K562 (cell line): ENCODE measurements at regions not wholly inside any gene's neighbourhood (a gene's known extent, or its start where the extent isn't known, plus 50 kb on each side); places are given as distances from the start of the nearest gene placed in this dataset.

Experiments used
- ATAC-seq: fragments of 200-7000 bp; cut with Tn5 transposase; 3 replicates; pipeline ENCODE4 v1.9.1; 2020; ENCODE audit warnings: moderate library complexity
- BruUV-seq: library from RNA; stranded (reverse); fragments of 400-500 nt; replicated peaks from 2 replicates; lab custom pipeline; 2021; lab: Mats Ljungman, UMichigan
- CTCF ChIA-PET: fragments of 300-600 bp; formaldehyde crosslinking; extraction: SDS; loops from one replicate; lab custom pipeline; 2021; ENCODE audit warnings: low intra/inter-chr PET ratio; lab: Yijun Ruan, JAX
- POLR2A ChIA-PET: fragments of 300-600, 350-650 bp; sonication (Branson Sonifier 250); formaldehyde crosslinking; extraction: SDS; loops from one replicate; lab custom pipeline; 2021; ENCODE audit warnings: antibody characterized with exemption, inconsistent platforms; lab: Yijun Ruan, JAX
- DNase-seq, 4 experiments: peaks; one replicate each; pipeline versions ENCODE4 v3.0.0 to v3.0.0-alpha.2; 2011 to 2018; ENCODE audit warnings: low spot score in 3 of 4, mixed read lengths in 3 of 4; ENCODE audit errors: extremely low read depth in 1 of 4
- FAIRE-seq: peaks from 2 replicates; lab custom pipeline; 2011; peaks lifted over from hg19 to GRCh38; lab: Jason Lieb, UNC
- H2AFZ ChIP-seq: 2 replicates; pipeline ENCODE4 v1.6.0; 2011; ENCODE audit warnings: low read depth, low read length, control low read depth, inconsistent platforms
- H3K27ac ChIP-seq: fragments of 200-600 bp; 3 replicates; pipeline ENCODE4 v1.8.0; 2011; ENCODE audit warnings: low read depth, mild to moderate bottlenecking, control low read depth, inconsistent platforms, low read length, moderate library complexity, mixed read lengths; ENCODE audit errors: extremely low read depth
- H3K27me3 ChIP-seq, 2 experiments: fragments of 300-600 bp in 1 of 2; 2 replicates in 1 of 2; 3 replicates in 1 of 2; pipeline versions ENCODE4 v1.6.0 to v1.8.0; 2011; ENCODE audit warnings: inconsistent platforms in 2 of 2, low read length in 2 of 2, mild to moderate bottlenecking in 1 of 2, mixed read lengths in 1 of 2, moderate library complexity in 1 of 2; ENCODE audit not compliant: control insufficient read depth in 2 of 2, insufficient read depth in 2 of 2
- H3K36me3 ChIP-seq: fragments of 300-600 bp; 3 replicates; pipeline ENCODE4 v1.8.0; 2011; ENCODE audit warnings: mild to moderate bottlenecking, low read length, inconsistent platforms; ENCODE audit not compliant: control insufficient read depth, insufficient read depth
- H3K4me1 ChIP-seq, 2 experiments: fragments of 200-600 bp in 1 of 2; replicated peaks in 1 of 2; 2 replicates in 1 of 2; 3 replicates in 1 of 2; pipeline versions ENCODE4 v1.5.1 to v1.8.0; 2011; ENCODE audit warnings: inconsistent platforms in 2 of 2, low read length in 2 of 2, mild to moderate bottlenecking in 1 of 2, mixed read lengths in 1 of 2, moderate library complexity in 1 of 2; ENCODE audit not compliant: control insufficient read depth in 2 of 2, insufficient read depth in 2 of 2
- H3K4me2 ChIP-seq: 2 replicates; pipeline ENCODE4 v1.6.1; 2011; ENCODE audit warnings: low read length, control low read depth, inconsistent platforms, mixed read lengths; ENCODE audit not compliant: insufficient read depth
- H3K4me3 ChIP-seq: fragments of 200-600 bp; sonication (generic), shearing (Covaris generic); 2 replicates; pipeline ENCODE4 v1.5.1; 2016; ENCODE audit warnings: control low read depth, inconsistent platforms
- H3K79me2 ChIP-seq: fragments of 200-600 bp; 3 replicates; pipeline ENCODE4 v1.8.0; 2011; ENCODE audit warnings: low read length, inconsistent platforms; ENCODE audit not compliant: control insufficient read depth, insufficient read depth
- H3K9ac ChIP-seq, 2 experiments: 2 replicates each; pipeline versions ENCODE4 v1.6.0 to v1.6.1; 2011; ENCODE audit warnings: low read depth in 2 of 2, low read length in 2 of 2, control low read depth in 1 of 2, inconsistent platforms in 1 of 2, mild to moderate bottlenecking in 1 of 2, mixed read lengths in 1 of 2; ENCODE audit not compliant: insufficient read depth in 1 of 2
- H3K9me1 ChIP-seq: one replicate; pipeline ENCODE4 v1.6.0; 2011; ENCODE audit warnings: inconsistent platforms, mild to moderate bottlenecking, low read length, moderate library complexity; ENCODE audit not compliant: control insufficient read depth, insufficient read depth
- H3K9me3 ChIP-seq: replicated peaks from 2 replicates; pipeline ENCODE4 v1.5.1; 2011; ENCODE audit warnings: low read depth, low read length, inconsistent platforms; ENCODE audit not compliant: control insufficient read depth, insufficient read depth
- H4K20me1 ChIP-seq: replicated peaks from 2 replicates; pipeline ENCODE4 v1.6.1; 2011; ENCODE audit warnings: low read length, inconsistent platforms, mixed read lengths; ENCODE audit not compliant: control insufficient read depth, insufficient read depth
- ATF2 ChIP-seq: sonication (generic); formaldehyde crosslinking; IDR thresholded peaks from 2 replicates; pipeline ENCODE4 v1.8.1; 2022; ENCODE audit warnings: missing genetic modification reagents
- CHAMP1 ChIP-seq: fragments of 450-650 bp; IDR thresholded peaks from 2 replicates; pipeline ENCODE4 v1.6.1; 2016; ENCODE audit warnings: mild to moderate bottlenecking
- EWSR1 ChIP-seq: fragments of 450-650 bp; IDR thresholded peaks from 2 replicates; pipeline ENCODE4 v1.6.1; 2018; ENCODE audit warnings: borderline replicate concordance, mild to moderate bottlenecking, low read depth, moderate library complexity; ENCODE audit not compliant: partially characterized antibody
- FOXO4 ChIP-seq: fragments of 450-650 bp; formaldehyde crosslinking; IDR thresholded peaks from 2 replicates; pipeline ENCODE4 v1.4.0; 2020; ENCODE audit warnings: mild to moderate bottlenecking, moderate library complexity
- GATAD2B ChIP-seq: fragments of 450-650 bp; IDR thresholded peaks from 2 replicates; pipeline ENCODE4 v1.6.1; 2017; ENCODE audit warnings: mild to moderate bottlenecking, borderline replicate concordance
- HNRNPK ChIP-seq: fragments of 200-400 bp; formaldehyde crosslinking; IDR thresholded peaks from one replicate; pipeline ENCODE4 v1.6.1; 2018; ENCODE audit warnings: mild to moderate bottlenecking, low read depth, low read length; ENCODE audit not compliant: poor library complexity, severe bottlenecking
- KAT8 ChIP-seq: fragments of 450-650 bp; IDR thresholded peaks from 2 replicates; pipeline ENCODE4 v1.6.1; 2016; ENCODE audit warnings: low read depth, mild to moderate bottlenecking
- NFXL1 ChIP-seq: fragments of 450-650 bp; formaldehyde crosslinking; IDR thresholded peaks from 2 replicates; pipeline ENCODE4 v1.4.0; 2021; ENCODE audit warnings: mild to moderate bottlenecking
- PCBP2 ChIP-seq: fragments of 200-400 bp; formaldehyde crosslinking; IDR thresholded peaks from 2 replicates; pipeline ENCODE4 v1.6.1; 2018; ENCODE audit warnings: low read length, low read depth, mild to moderate bottlenecking, moderate library complexity; ENCODE audit not compliant: poor library complexity, severe bottlenecking
- XRCC5 ChIP-seq: fragments of 200-400 bp; formaldehyde crosslinking; IDR thresholded peaks from 2 replicates; pipeline ENCODE4 v1.6.1; 2017; ENCODE audit warnings: low read depth, mild to moderate bottlenecking, low read length
- ZC3H8 ChIP-seq: fragments of 450-650 bp; IDR thresholded peaks from 2 replicates; pipeline ENCODE4 v1.6.1; 2017
- ZNF143 ChIP-seq: sonication (generic); formaldehyde crosslinking; IDR thresholded peaks from 2 replicates; pipeline ENCODE4 v1.9.0; 2022; ENCODE audit warnings: mild to moderate bottlenecking, missing genetic modification reagents
- ZNF24 ChIP-seq: fragments of 450-650 bp; IDR thresholded peaks from 2 replicates; pipeline ENCODE4 v1.6.1; 2016
- ZNF589 ChIP-seq: fragments of 200-800 bp; sonication (Bioruptor generic); IDR thresholded peaks from 2 replicates; pipeline ENCODE4 v1.6.1; 2016; ENCODE audit warnings: low read depth, missing genetic modification characterization, missing compliant biosample characterization
- WGBS: fragments of 100-300 bp; shearing (Covaris generic); methylation state at CpG from one replicate; pipeline ENCODE4 v1.1.6; 2016; ENCODE audit warnings: low coverage, mixed read lengths; ENCODE audit not compliant: insufficient coverage; ENCODE audit errors: missing lambda C conversion rate; 5-methylcytosine and 5-hydroxymethylcytosine counted together
- in situ Hi-C: fragments of 300-500 bp; cut with MboI; formaldehyde crosslinking; loops from 4 replicates; pipeline ENCODE4 v1.15.0; 2018; ENCODE audit warnings: inconsistent platforms, mixed read lengths
- intact Hi-C: fragments of 100-400 bp; cut with micrococcal nuclease; formaldehyde crosslinking; loops from 2 replicates; pipeline ENCODE4 v1.14.2; 2022

GRCh38 chr18:27855486-27855885, 321.4 kb downstream of the CDH2 start (continued):
- TF ChIP-seq FOXO4 (CRISPR knock-in tag) = no peak
- no peak for TF ChIP-seq KAT8
- no peak for TF ChIP-seq EWSR1
- no peak for TF ChIP-seq ZNF24
- TF ChIP-seq ATF2 = no peak

- 0% methylated on average over 1 of the region's 1 CpG for WGBS
- no peak overlapping the region for H3K9ac ChIP-seq
- ChIA-PET POLR2A (interaction anchor here (0.6 kb wide), 1 partner anchor 117 kb away, joined by 4 read pairs; no protein-coding TSS in a partner anchor), CTCF (no interaction called here)
- no peaks in the 10 kb centered on the region for H3K79me2 ChIP-seq
- no peaks in the 10 kb centered on the region for H3K36me3 ChIP-seq
- BruUV-seq = no TSS peak
- H4K20me1 ChIP-seq = no peaks in the 10 kb centered on the region
- ATAC-seq (no peak), DNase-seq (no peak), FAIRE-seq (no peak)
- no peak overlapping the region for H3K4me2 ChIP-seq
- no peak overlapping the region for H3K4me3 ChIP-seq
- no peak overlapping the region for H3K27ac ChIP-seq
- H3K9me1 ChIP-seq = no peaks in the 10 kb centered on the region
- H2AFZ ChIP-seq = no peak overlapping the region
- H3K4me1 ChIP-seq = no peaks in the 10 kb centered on the region
- no peaks in the 10 kb centered on the region for H3K27me3 ChIP-seq
- in situ Hi-C loops = no loop called here
- no peak for TF ChIP-seq HNRNPK
- no peak for TF ChIP-seq CHAMP1
- TF ChIP-seq GATAD2B = no peak
- TF ChIP-seq ZNF143 (CRISPR knock-in tag) = no peak
- TF ChIP-seq ZC3H8 = no peak
- TF ChIP-seq NFXL1 (CRISPR knock-in tag) = no peak
- no peak for TF ChIP-seq PCBP2
- no peak for TF ChIP-seq ZNF589 (CRISPR knock-in tag)
- no peak for TF ChIP-seq XRCC5
- intact Hi-C loops = no loop called here
- no peaks in the 10 kb centered on the region for H3K9me3 ChIP-seq
Observed at GRCh38 chr18:27854631-27855030, 322.3 kb downstream of the CDH2 start.
